Ovary (tissue), 7 donors: ENCODE measurements at regions not wholly inside any gene's neighbourhood (a gene's known extent, or its start where the extent isn't known, plus 50 kb on each side); places are given as distances from the start of the nearest gene placed in this dataset.

ENCODE experiments used
- DNase-seq, 5 donors: peaks; one replicate each; pipeline ENCODE4 v3.0.0-alpha.2; 2019 to 2020
- H3K27ac ChIP-seq, 2 donors: fragments of 200-600 bp; one replicate each; pipeline versions ENCODE4 v1.5.1 to v1.8.0; 2019 to 2022
- H3K27me3 ChIP-seq: fragments of 200-600 bp; one replicate; pipeline ENCODE4 v1.8.0; 2022
- H3K36me3 ChIP-seq: fragments of 200-600 bp; sonication (generic); one replicate; pipeline ENCODE4 v1.5.1; 2019
- H3K4me1 ChIP-seq: one replicate; pipeline ENCODE4 v1.8.1; 2013; ENCODE audit warnings: mild to moderate bottlenecking, moderate library complexity; ENCODE audit not compliant: insufficient read depth
- H3K4me3 ChIP-seq: fragments of 200-600 bp; sonication (generic); one replicate; pipeline ENCODE4 v1.5.1; 2017
- H3K9me3 ChIP-seq, 2 donors: fragments of 200-600 bp in 1 of 2; sonication (generic) in 1 of 2; one replicate each; pipeline versions ENCODE4 v1.5.1 to v1.8.1; 2013 to 2019; ENCODE audit warnings: mild to moderate bottlenecking in 1 of 2, moderate library complexity in 1 of 2
- EP300 ChIP-seq: sonication (generic); formaldehyde crosslinking; IDR thresholded peaks from one replicate; pipeline ENCODE4 v1.6.1; 2017; ENCODE audit warnings: antibody characterized with exemption
- POLR2A ChIP-seq: fragments of 450-650 bp; IDR thresholded peaks from one replicate; pipeline ENCODE4 v1.6.1; 2017; ENCODE audit warnings: antibody characterized with exemption, mild to moderate bottlenecking, moderate library complexity
- intact Hi-C, 4 donors: fragments of 100-400 bp; cut with DNase I; formaldehyde crosslinking; loops; one replicate each; pipeline versions ENCODE4 v1.11.0 to v1.15.1; 2022 to 2023
- TF ChIP-seq, protein P1 (sequence below), 3 donors: fragments of 450-650 bp in 2 of 3; fragments of 200-600 bp in 1 of 3; IDR thresholded peaks; one replicate each; pipeline versions ENCODE4 v1.5.1 to v1.8.0; 2016 to 2022; ENCODE audit warnings: antibody characterized with exemption in 3 of 3, mild to moderate bottlenecking in 1 of 3
- donor health status: DM: no; HTN: no; CAD: no; lungs with moderate emphysema.
- donor health status: DM: no; HTN: no; CAD: no.
- donor health status: Bipolar disorder and iron deficiency.
- donor health status: DM: no; HTN: no; CAD: no.
- donor health status: DM: yes; HTN: yes; CAD: no.

DNA sequence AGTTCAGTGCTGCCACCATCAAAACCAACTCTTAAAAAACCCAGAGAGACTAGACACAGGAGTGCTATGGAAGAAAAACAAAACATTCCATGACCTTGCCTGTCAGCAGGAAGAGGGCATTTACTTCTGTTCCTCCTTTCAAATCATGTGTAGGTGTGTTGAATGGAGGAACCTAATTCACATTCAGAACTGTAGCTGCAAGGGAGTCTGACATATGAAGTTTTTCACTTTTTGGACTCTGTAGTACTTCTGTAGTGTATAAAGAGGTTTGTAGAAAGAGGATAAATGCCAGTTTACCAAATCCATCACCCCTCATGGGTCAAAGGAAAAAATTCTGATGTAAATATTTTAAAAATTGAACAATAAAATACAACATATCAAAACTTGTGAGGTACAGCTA is 51.1 kb upstream of the SYPL1 start:
- Histone ChIP-seq H3K36me3 (no peaks in the 10 kb centered on the region), H3K4me3 (no peak overlapping the region), H3K27ac (no peak overlapping the region), H3K9me3 (no peaks in the 10 kb centered on the region), H3K27me3 (no peaks in the 10 kb centered on the region), H3K4me1 (peaks cover 3% of the 10 kb centered on the region)
- DNase-seq = no peak
- intact Hi-C loops = loop anchor here in 1 of 4 donors (5.0 kb wide), 1 partner anchor 1381 kb away; no protein-coding TSS in a partner anchor
- TF ChIP-seq POLR2A = no peak
- TF ChIP-seq, protein P1, sequence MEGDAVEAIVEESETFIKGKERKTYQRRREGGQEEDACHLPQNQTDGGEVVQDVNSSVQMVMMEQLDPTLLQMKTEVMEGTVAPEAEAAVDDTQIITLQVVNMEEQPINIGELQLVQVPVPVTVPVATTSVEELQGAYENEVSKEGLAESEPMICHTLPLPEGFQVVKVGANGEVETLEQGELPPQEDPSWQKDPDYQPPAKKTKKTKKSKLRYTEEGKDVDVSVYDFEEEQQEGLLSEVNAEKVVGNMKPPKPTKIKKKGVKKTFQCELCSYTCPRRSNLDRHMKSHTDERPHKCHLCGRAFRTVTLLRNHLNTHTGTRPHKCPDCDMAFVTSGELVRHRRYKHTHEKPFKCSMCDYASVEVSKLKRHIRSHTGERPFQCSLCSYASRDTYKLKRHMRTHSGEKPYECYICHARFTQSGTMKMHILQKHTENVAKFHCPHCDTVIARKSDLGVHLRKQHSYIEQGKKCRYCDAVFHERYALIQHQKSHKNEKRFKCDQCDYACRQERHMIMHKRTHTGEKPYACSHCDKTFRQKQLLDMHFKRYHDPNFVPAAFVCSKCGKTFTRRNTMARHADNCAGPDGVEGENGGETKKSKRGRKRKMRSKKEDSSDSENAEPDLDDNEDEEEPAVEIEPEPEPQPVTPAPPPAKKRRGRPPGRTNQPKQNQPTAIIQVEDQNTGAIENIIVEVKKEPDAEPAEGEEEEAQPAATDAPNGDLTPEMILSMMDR (IDR thresholded peaks at IDR 0.05) = no peak
- TF ChIP-seq EP300 = no peak
